NCI-H2227 (cell line): ENCODE measurements at regions not wholly inside any gene's neighbourhood (a gene's known extent, or its start where the extent isn't known, plus 50 kb on each side); places are given as distances from the start of the nearest gene placed in this dataset.

Source experiments
- DNase-seq: peaks from one replicate; lab custom pipeline; 2025; ENCODE audit not compliant: unreplicated experiment; lab: John Stamatoyannopoulos, UW

DNA sequence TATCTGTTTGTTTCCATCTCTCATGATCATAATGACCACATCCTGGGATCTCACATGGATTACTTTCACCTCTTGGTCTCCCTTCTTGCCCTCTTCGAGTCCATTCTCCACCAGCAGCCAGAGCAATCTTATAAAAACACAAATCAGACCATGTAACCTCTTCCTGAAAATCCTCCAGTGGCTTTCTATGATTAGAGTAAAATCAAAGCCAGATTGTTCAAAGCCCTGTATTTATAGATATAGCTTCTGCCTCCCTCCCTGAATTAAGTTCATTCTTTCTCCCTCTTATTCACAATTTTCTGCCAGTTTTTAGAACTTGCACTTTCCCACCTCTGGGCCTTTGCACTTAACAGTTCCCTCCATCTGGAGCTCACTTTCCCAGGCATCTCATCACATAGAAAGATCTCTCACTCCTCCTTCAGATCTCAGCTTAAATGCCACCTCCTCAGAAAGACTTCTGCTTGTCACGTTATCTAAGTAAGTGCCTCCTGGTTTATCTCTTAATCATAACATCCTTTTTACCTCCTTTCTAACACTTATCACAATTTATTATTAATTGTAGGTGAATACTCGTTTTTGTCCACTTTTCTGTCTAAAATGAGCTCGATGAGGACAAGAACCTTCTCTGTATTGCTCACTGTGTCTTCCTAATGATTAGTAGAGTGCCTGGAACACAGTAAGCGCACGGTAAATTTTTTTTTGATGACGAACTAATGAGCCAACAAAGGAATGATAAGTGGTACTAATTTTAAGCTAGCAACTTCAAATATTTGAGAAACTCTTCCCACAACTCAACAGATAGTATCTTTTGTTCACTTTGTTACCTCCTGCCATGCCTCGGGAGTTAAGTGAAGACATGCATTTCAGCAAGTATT, 80.5 kb downstream of the CYB561 start:
- DNase-seq: no peak

DNA sequence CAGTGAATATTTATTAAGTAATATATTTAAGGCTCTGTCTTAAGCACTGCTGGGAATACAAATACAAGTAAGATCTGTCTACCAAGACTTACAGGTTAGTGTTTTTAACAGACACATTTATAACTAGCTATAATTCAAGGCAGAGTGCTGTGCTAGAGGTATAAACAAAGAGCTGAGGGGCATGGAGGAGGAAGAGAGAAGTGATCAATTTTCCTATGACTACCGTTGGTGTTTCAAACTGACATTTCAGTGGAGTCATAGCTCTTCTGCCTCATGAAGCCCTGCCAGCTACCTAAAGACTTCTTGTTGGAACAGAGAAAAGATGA, 79.9 kb downstream of the CYB561 start:
- no peak for DNase-seq

DNA sequence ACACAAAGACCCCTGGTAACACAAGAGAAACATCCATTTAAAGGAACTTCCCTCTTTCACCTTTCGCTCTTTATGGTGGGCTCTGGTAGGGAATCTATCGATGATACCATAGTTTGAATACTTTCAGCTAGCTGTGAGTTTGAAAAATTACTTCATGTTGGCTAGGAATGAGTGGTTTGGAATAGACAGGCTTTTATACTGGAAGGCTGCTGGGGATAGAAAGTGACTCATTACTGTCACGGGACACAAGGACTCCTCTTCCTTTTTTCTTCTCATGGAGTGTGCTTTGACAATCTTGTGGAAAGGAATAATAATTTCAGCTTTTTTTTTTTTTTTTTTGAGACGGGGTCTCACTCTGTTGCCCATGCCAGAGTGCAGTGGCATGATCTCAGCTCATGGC, 76.9 kb downstream of the CYB561 start:
- DNase-seq: no peak

DNA sequence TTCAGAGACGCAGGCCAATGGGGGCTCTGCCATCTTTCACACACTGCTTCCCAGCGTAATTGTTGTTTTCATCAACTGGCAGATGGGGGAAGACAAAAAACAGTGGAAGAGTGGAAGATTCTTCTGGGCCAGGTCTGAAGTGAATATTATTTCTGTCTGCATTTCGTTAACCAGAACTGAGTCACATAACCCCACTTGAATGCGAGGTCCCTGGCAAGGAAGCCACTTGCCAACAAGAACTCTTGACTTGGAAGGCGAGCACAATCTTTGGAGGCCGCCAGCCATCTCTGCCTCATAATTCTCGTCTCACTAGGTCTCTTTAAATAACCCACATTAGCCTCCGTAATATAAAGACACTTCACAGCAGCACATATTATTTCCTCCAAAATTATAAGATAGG, 75.4 kb downstream of the CYB561 start:
- no peak for DNase-seq

DNA sequence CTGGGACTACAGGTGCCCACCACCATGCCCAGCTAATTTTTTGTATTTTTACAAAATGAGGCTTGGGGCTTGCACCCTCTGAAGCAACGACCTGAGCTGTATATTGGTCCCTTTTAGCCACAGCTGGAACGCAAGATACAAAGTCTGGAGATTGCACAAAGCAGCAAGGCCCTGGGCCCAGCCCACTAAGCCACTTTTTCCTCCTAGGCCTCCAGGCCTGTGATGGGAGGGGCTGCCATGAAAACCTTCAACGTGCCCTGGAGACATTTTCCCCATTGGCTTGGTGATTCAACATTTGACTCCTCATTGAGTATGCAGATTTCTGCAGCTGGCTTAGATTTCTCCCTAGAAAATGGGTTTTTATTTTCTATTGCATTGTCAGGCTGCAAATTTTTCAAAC, 69.2 kb downstream of the CYB561 start:
- no peak for DNase-seq

DNA sequence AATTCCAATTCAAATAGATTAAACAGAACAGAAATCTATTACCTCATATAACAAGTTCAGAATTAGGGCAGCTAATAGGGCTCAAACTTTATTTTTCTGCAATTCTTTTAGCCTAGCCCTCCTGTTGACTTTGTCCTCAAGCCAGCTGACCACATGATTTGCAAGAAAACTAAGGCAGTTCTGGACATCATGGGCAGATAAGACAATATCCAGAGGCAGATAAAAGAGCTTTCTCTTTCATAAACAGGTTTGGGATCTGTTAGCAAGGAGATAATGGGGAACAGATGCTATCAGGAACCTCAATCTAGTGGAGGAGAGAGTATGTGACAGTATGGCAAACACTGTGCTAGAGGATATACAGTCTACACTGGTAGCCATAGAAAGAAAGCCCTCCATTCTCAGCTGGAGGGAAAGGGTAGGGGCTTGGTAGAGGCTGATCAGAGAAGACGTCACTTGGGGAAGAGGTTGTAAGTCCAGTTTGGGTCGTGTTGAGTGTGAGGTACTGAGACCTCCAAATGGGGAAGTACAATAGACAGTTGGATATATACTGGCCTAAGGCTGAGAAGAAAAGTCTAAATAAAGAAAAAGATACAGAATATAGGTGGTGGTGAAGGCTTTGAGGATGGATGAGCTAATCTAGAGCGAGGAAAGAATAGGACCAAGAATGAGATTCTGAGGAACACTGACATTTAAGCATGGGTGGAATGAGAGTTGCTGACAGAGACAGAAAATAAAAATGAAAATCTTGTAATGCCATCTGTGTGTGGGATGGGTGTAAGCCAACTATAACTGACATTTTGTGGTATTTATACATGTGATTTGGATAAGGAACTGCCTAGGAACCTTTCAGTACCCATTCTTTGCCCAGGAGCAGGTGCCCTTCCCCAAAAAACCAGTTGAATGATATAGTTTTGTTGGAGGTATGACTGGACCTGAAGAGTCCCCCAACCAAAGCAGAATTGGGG, 67.4 kb downstream of the CYB561 start:
- DNase-seq: no peak

DNA sequence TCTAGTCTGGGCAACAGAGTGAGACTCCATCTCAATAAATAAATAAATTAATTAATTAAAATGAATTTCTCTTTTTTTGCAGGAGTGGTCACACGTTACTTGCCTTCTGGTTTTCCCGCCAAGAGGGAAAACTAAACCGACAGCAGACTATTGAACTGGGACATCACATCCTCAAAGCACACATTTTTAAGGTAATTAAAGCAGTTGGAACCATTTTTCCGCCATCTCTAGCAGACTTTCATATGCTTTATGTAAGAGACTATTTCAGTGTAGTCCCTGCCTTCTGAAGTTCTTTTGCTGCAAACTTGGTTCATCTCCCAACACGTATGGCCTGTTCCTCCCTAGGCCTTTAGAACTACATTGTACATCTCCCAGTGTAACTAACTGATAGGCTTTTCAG, 66.5 kb downstream of the CYB561 start:
- no peak for DNase-seq

DNA sequence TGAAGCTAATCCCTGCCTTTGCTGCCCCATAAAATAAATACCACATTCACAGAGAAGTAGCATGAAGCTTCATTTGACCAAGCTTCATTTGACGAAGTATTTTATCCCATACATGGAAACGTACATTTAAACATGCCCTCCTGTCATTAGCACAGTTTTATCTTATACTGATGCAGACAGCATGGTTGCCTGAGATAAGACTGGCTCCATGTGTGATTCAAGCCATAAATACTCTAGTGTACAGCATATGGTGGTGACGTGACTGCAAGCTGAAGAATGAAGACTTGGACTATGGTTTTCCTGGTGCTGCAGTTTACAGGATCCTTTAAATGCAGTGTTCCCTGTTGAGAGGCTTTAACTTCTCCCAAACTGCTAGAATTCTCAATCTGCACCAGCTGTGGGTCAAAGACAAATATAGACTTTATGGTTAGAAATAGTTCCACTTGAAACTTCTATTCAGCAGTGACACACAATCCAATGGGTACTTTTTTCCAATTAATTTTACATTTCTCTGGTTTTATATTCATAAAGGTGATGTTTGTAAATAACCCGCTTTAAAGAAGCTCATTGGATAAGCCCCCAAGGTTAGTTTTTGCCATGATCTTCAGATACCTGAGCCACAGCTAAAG, 64.9 kb downstream of the CYB561 start:
- DNase-seq: no peak

DNA sequence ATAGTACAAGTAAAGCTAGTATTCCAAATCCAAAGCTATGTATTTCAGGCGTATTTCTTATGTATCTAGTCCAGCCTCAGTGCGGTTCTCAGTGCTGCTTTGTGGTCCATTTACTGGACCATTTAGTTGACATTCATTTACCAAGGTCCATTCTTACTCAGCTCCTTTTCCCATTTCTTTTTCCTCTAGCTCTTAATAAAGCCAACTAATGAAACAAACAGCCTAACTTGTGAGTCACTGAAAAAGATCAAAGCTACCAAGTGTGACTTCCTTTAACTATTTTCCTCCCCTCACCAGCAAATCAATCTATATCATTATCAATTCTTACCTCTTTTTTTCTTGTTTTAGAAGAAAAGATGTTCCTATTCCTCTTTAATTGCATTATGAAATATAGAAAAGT, 64.0 kb downstream of the CYB561 start:
- no peak for DNase-seq
